GM12872 (cell line): ENCODE measurements at regions not wholly inside any gene's neighbourhood (a gene's known extent, or its start where the extent isn't known, plus 50 kb on each side); places are given as distances from the start of the nearest gene placed in this dataset.

Source experiments
- CTCF ChIP-seq: IDR thresholded peaks from 3 replicates; pipeline ENCODE4 v1.5.1; 2011; ENCODE audit warnings: low read depth, mild to moderate bottlenecking, low read length, moderate library complexity; ENCODE audit not compliant: insufficient read depth

GRCh38 chr12:46647034-46647433 lies 178.8 kb downstream of the SLC38A4 start:
- no peak for TF ChIP-seq CTCF

DNA sequence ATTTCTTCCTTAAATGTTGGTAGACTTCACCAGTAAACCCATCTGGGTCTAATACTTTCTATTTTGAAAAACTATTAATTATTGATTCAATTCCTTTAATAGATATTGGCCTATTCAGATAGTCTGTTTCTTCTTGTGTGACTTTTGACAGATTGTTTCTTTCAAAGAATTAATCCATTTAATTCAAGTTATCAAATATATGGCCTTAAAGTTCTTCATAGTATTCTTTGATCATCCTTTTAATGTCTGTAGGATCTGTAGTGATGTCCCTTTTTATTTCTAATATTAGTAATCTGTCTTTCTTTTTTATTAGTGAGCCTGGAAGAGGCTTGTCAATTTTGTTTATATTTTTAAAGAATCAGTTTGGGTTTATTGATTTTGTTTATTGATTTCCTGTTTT lies 190.0 kb downstream of the SLC38A4 start:
- TF ChIP-seq CTCF: no peak

GRCh38 chr12:46629331-46630229 lies 196.2 kb downstream of the SLC38A4 start:
- no peak for TF ChIP-seq CTCF

GRCh38 chr12:46628176-46628575 lies 197.6 kb downstream of the SLC38A4 start:
- TF ChIP-seq CTCF: no peak

DNA sequence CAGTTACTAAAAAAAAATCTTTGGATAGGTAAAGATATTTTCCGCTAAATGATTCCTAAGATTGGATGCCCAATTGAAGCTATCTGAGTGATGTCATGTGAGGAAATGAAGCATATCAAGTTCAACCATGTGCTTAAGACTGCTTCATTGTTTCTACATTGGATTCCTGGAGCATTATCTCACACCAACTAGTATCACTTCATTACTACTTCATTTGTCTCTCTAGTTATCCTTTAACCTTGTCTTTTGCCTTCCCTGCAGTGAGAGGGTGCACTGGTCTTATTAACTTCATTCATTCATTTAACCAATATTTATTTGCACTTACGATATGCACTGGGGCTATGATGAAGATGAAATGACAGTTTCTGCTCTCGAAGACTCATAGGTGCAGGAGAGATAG lies 198.1 kb downstream of the SLC38A4 start:
- TF ChIP-seq CTCF: no peak

- TF ChIP-seq CTCF: no peak
Measured at GRCh38 chr12:46617167-46617566, 208.6 kb downstream of the SLC38A4 start.

GRCh38 chr12:46610754-46611153 lies 215.0 kb downstream of the SLC38A4 start:
- TF ChIP-seq CTCF: no peak
